Uterus (tissue), 2 donors: ENCODE measurements at regions not wholly inside any gene's neighbourhood (a gene's known extent, or its start where the extent isn't known, plus 50 kb on each side); places are given as distances from the start of the nearest gene placed in this dataset.

Source experiments
- POLR2A ChIP-seq, 2 donors: fragments of 450-650 bp; IDR thresholded peaks; one replicate each; pipeline ENCODE4 v1.6.1; 2016; ENCODE audit warnings: antibody characterized with exemption in 2 of 2, mild to moderate bottlenecking in 1 of 2, moderate library complexity in 1 of 2
- TF ChIP-seq, protein P1 (sequence below), 4 experiments: fragments of 200-600 bp in 2 of 4; fragments of 450-650 bp in 2 of 4; sonication (generic) in 2 of 4; IDR thresholded peaks; one replicate each; pipeline ENCODE4 v1.5.1; 2016 to 2019; ENCODE audit warnings: antibody characterized with exemption in 4 of 4, mild to moderate bottlenecking in 2 of 4, moderate library complexity in 1 of 4

GRCh38 chr1:188247255-188247654 is 1418.5 kb downstream of the PLA2G4A start:
- TF ChIP-seq, protein P1, sequence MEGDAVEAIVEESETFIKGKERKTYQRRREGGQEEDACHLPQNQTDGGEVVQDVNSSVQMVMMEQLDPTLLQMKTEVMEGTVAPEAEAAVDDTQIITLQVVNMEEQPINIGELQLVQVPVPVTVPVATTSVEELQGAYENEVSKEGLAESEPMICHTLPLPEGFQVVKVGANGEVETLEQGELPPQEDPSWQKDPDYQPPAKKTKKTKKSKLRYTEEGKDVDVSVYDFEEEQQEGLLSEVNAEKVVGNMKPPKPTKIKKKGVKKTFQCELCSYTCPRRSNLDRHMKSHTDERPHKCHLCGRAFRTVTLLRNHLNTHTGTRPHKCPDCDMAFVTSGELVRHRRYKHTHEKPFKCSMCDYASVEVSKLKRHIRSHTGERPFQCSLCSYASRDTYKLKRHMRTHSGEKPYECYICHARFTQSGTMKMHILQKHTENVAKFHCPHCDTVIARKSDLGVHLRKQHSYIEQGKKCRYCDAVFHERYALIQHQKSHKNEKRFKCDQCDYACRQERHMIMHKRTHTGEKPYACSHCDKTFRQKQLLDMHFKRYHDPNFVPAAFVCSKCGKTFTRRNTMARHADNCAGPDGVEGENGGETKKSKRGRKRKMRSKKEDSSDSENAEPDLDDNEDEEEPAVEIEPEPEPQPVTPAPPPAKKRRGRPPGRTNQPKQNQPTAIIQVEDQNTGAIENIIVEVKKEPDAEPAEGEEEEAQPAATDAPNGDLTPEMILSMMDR (IDR thresholded peaks at IDR 0.05): no peak
- TF ChIP-seq POLR2A (IDR thresholded peaks at IDR 0.05): no peak
